ENCODE measurements at regions not wholly inside any gene's neighbourhood (a gene's known extent, or its start where the extent isn't known, plus 50 kb on each side); places are given as distances from the start of the nearest gene placed in this dataset.

DNA sequence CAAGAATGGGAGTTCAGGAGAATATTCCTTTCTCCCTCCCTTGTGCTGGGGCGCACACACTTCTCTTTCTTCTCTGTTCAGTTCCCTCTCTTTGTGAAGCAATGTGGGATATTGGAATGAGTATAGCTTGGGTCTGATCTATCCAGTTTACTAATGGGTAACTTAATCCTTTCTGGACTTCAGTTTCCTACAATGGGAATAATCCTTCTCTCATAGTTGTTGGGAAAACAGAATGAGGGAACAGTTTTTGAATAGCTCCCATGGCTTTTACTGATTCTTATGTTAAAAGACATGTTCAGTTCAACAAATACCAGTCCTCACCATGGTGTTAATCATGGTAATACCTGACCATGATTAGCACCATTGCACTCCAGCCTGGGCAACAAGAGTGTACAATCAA, 93.1 kb downstream of the ARL4C start:
- WGBS, 2 donors: 91 to 100% methylated on average over 1 of the region's 1 CpG
- no peak for TF ChIP-seq CTCF (IDR thresholded peaks at IDR 0.05)
- TF ChIP-seq POLR2A (IDR thresholded peaks at IDR 0.05): no peak
- DNase-seq: no peak
- Histone ChIP-seq H3K4me1 (no peaks in the 10 kb centered on the region), H3K4me3 (replicated peaks in 1 of 3) (no peak overlapping the region), H3K27ac (no peak overlapping the region), H3K27me3 (no peaks in the 10 kb centered on the region), H3K36me3 (no peaks in the 10 kb centered on the region), H3K9me3 (no peaks in the 10 kb centered on the region)
- intact Hi-C loops (cut with DNase I): no loop called here

DNA sequence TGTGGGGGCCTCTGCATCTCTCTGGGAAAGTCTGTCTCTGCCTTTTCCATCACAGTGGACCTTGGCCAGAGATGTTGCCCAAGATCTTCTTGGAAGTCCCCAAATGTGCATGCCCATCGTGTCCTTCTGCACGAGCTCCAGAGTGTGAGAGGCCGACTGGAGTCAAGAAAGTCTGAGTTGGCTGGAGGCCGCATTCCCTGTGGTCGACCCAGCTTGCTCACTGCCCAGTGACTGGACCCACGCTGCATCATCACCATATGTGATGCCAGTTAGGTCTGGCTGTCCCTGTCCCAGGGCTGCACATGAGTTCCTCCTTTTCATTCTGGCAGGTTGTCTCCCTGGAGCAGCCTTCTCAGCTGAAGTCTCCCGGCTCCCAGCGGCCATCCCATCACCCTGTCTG, 93.8 kb downstream of the ARL4C start:
- Histone ChIP-seq H3K27me3 (no peaks in the 10 kb centered on the region), H3K4me3 (replicated peaks in 1 of 3) (no peak overlapping the region), H3K27ac (no peak overlapping the region), H3K36me3 (no peaks in the 10 kb centered on the region), H3K9me3 (no peaks in the 10 kb centered on the region), H3K4me1 (no peaks in the 10 kb centered on the region)
- intact Hi-C loops (cut with DNase I): no loop called here
- 87 to 90% methylated on average over 8 of the region's 8 CpGs for WGBS, 2 donors
- DNase-seq: no peak
- TF ChIP-seq POLR2A (IDR thresholded peaks at IDR 0.05) (no peak), CTCF (IDR thresholded peaks at IDR 0.05) (no peak)

DNA sequence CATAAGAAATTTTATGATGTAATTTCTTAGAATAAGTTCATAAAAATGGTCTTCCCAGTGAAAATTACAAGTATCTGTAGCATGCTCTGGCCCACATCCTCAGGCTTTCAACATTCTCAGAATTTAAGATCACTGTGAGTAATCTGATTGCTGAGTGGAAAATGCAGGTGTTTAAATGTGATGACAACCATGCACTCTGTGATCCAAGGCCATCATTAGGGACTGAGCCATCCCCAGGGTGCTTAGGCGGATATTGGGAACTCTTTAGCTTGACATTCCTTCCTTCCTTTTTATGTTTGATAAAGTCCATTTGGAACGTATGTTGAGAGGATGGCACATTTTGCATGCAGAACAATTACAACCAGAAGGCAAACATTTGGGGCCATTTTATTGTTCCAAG, 95.5 kb downstream of the ARL4C start:
- TF ChIP-seq CTCF (IDR thresholded peaks at IDR 0.05) (no peak), POLR2A (IDR thresholded peaks at IDR 0.05) (no peak)
- WGBS, 2 donors: 92 to 95% methylated on average over 2 of the region's 2 CpGs

DNA sequence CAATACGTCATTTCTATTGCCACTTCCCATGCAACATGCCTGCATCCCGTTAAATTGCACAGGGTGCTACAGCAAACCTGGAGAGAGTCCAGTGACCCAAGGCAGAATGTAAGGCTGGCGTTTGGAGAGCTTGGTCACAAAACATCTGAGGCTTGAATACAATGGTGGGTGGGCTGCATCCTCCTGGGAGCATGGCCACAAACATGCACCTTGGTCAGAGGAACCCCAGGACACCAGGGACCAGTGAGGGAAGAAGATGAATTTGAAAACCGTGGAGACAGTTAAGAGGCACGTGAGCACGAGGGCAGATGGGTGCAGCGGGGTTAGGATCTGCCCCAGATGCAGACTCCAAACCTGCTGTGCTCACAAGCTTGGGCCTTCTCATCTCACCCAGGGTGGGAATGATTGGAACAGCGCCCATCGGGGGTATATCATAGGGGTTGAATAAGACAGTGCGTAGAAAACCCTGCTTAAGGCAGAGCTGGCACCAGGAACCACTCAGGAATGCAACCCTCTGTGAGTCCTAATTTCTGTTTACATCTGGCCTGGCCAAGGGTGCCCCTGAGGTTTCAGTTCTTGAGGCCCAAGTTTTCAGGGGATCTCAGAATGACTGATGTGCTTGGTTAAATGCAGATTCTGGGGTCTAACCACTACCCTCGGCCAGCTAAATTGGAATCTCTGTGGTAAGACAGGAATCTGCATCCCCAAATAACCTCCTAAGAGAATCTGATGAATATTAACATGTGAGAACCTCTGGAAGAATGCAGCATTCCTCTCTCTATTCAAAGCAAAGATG, 97.2 kb downstream of the ARL4C start:
- WGBS, 2 donors: 88 to 91% methylated on average over 11 of the region's 11 CpGs
- DNase-seq: no peak

More for the DNA sequence above, 95.5 kb downstream of the ARL4C start:
- no peaks in the 10 kb centered on the region for H3K4me1 ChIP-seq
- H3K9me3 ChIP-seq: no peaks in the 10 kb centered on the region
- no peak overlapping the region for H3K27ac ChIP-seq
- no peaks in the 10 kb centered on the region for H3K36me3 ChIP-seq
- H3K4me3 ChIP-seq (replicated peaks in 1 of 3): no peak overlapping the region
- DNase-seq: no peak
- H3K27me3 ChIP-seq: no peaks in the 10 kb centered on the region
- intact Hi-C loops (cut with DNase I): no loop called here

More for the DNA sequence above, 97.2 kb downstream of the ARL4C start:
- H3K36me3 ChIP-seq: no peaks in the 10 kb centered on the region
- H3K27ac ChIP-seq: no peak overlapping the region
- H3K9me3 ChIP-seq: no peaks in the 10 kb centered on the region
- intact Hi-C loops (cut with DNase I): no loop called here
- no peaks in the 10 kb centered on the region for H3K4me1 ChIP-seq
- H3K4me3 ChIP-seq (replicated peaks in 1 of 3): no peak overlapping the region
- TF ChIP-seq POLR2A (IDR thresholded peaks at IDR 0.05) (no peak), CTCF (IDR thresholded peaks at IDR 0.05) (no peak)
- H3K27me3 ChIP-seq: no peaks in the 10 kb centered on the region

Measured in thyroid gland (tissue), 4 donors.